K562 (cell line): ENCODE measurements at regions not wholly inside any gene's neighbourhood (a gene's known extent, or its start where the extent isn't known, plus 50 kb on each side); places are given as distances from the start of the nearest gene placed in this dataset.

Experiments
- ATAC-seq: fragments of 200-7000 bp; cut with Tn5 transposase; 3 replicates; pipeline ENCODE4 v1.9.1; 2020; ENCODE audit warnings: moderate library complexity
- BruUV-seq: library from RNA; stranded (reverse); fragments of 400-500 nt; replicated peaks from 2 replicates; lab custom pipeline; 2021; lab: Mats Ljungman, UMichigan
- CTCF ChIA-PET: fragments of 300-600 bp; formaldehyde crosslinking; extraction: SDS; loops from one replicate; lab custom pipeline; 2021; ENCODE audit warnings: low intra/inter-chr PET ratio; lab: Yijun Ruan, JAX
- POLR2A ChIA-PET: fragments of 300-600, 350-650 bp; sonication (Branson Sonifier 250); formaldehyde crosslinking; extraction: SDS; loops from one replicate; lab custom pipeline; 2021; ENCODE audit warnings: antibody characterized with exemption, inconsistent platforms; lab: Yijun Ruan, JAX
- DNase-seq, 4 experiments: peaks; one replicate each; pipeline versions ENCODE4 v3.0.0 to v3.0.0-alpha.2; 2011 to 2018; ENCODE audit warnings: low spot score in 3 of 4, mixed read lengths in 3 of 4; ENCODE audit errors: extremely low read depth in 1 of 4
- FAIRE-seq: peaks from 2 replicates; lab custom pipeline; 2011; peaks lifted over from hg19 to GRCh38; lab: Jason Lieb, UNC
- H2AFZ ChIP-seq: 2 replicates; pipeline ENCODE4 v1.6.0; 2011; ENCODE audit warnings: low read depth, low read length, control low read depth, inconsistent platforms
- H3K27ac ChIP-seq: fragments of 200-600 bp; 3 replicates; pipeline ENCODE4 v1.8.0; 2011; ENCODE audit warnings: low read depth, mild to moderate bottlenecking, control low read depth, inconsistent platforms, low read length, moderate library complexity, mixed read lengths; ENCODE audit errors: extremely low read depth
- H3K27me3 ChIP-seq, 2 experiments: fragments of 300-600 bp in 1 of 2; 2 replicates in 1 of 2; 3 replicates in 1 of 2; pipeline versions ENCODE4 v1.6.0 to v1.8.0; 2011; ENCODE audit warnings: inconsistent platforms in 2 of 2, low read length in 2 of 2, mild to moderate bottlenecking in 1 of 2, mixed read lengths in 1 of 2, moderate library complexity in 1 of 2; ENCODE audit not compliant: control insufficient read depth in 2 of 2, insufficient read depth in 2 of 2
- H3K36me3 ChIP-seq: fragments of 300-600 bp; 3 replicates; pipeline ENCODE4 v1.8.0; 2011; ENCODE audit warnings: mild to moderate bottlenecking, low read length, inconsistent platforms; ENCODE audit not compliant: control insufficient read depth, insufficient read depth
- H3K4me1 ChIP-seq, 2 experiments: fragments of 200-600 bp in 1 of 2; replicated peaks in 1 of 2; 2 replicates in 1 of 2; 3 replicates in 1 of 2; pipeline versions ENCODE4 v1.5.1 to v1.8.0; 2011; ENCODE audit warnings: inconsistent platforms in 2 of 2, low read length in 2 of 2, mild to moderate bottlenecking in 1 of 2, mixed read lengths in 1 of 2, moderate library complexity in 1 of 2; ENCODE audit not compliant: control insufficient read depth in 2 of 2, insufficient read depth in 2 of 2
- H3K4me2 ChIP-seq: 2 replicates; pipeline ENCODE4 v1.6.1; 2011; ENCODE audit warnings: low read length, control low read depth, inconsistent platforms, mixed read lengths; ENCODE audit not compliant: insufficient read depth
- H3K4me3 ChIP-seq: fragments of 200-600 bp; sonication (generic), shearing (Covaris generic); 2 replicates; pipeline ENCODE4 v1.5.1; 2016; ENCODE audit warnings: control low read depth, inconsistent platforms
- H3K79me2 ChIP-seq: fragments of 200-600 bp; 3 replicates; pipeline ENCODE4 v1.8.0; 2011; ENCODE audit warnings: low read length, inconsistent platforms; ENCODE audit not compliant: control insufficient read depth, insufficient read depth
- H3K9ac ChIP-seq, 2 experiments: 2 replicates each; pipeline versions ENCODE4 v1.6.0 to v1.6.1; 2011; ENCODE audit warnings: low read depth in 2 of 2, low read length in 2 of 2, control low read depth in 1 of 2, inconsistent platforms in 1 of 2, mild to moderate bottlenecking in 1 of 2, mixed read lengths in 1 of 2; ENCODE audit not compliant: insufficient read depth in 1 of 2
- H3K9me1 ChIP-seq: one replicate; pipeline ENCODE4 v1.6.0; 2011; ENCODE audit warnings: inconsistent platforms, mild to moderate bottlenecking, low read length, moderate library complexity; ENCODE audit not compliant: control insufficient read depth, insufficient read depth
- H3K9me3 ChIP-seq: replicated peaks from 2 replicates; pipeline ENCODE4 v1.5.1; 2011; ENCODE audit warnings: low read depth, low read length, inconsistent platforms; ENCODE audit not compliant: control insufficient read depth, insufficient read depth
- H4K20me1 ChIP-seq: replicated peaks from 2 replicates; pipeline ENCODE4 v1.6.1; 2011; ENCODE audit warnings: low read length, inconsistent platforms, mixed read lengths; ENCODE audit not compliant: control insufficient read depth, insufficient read depth
- CHD2 ChIP-seq: IDR thresholded peaks from 2 replicates; pipeline ENCODE4 v1.6.1; 2011; ENCODE audit warnings: low read depth, low read length
- GTF2E2 ChIP-seq: fragments of 200-800 bp; sonication (Bioruptor generic); IDR thresholded peaks from 2 replicates; pipeline ENCODE4 v1.6.1; 2016; ENCODE audit warnings: missing genetic modification characterization, missing compliant biosample characterization
- HEY1 ChIP-seq: fragments of 250-450 bp; sonication (Bioruptor Pico); IDR thresholded peaks from 2 replicates; pipeline ENCODE4 v1.5.0; 2020; ENCODE audit warnings: mild to moderate bottlenecking, moderate library complexity, borderline replicate concordance
- NCOA1 ChIP-seq: fragments of 450-650 bp; IDR thresholded peaks from 2 replicates; pipeline ENCODE4 v1.6.1; 2016; ENCODE audit warnings: low read depth
- NCOA4 ChIP-seq: fragments of 450-650 bp; IDR thresholded peaks from 2 replicates; pipeline ENCODE4 v1.6.1; 2018; ENCODE audit warnings: mild to moderate bottlenecking; ENCODE audit not compliant: partially characterized antibody
- NR2F6 ChIP-seq: fragments of 450-650 bp; formaldehyde crosslinking; IDR thresholded peaks from 2 replicates; pipeline ENCODE4 v1.4.0; 2020; ENCODE audit warnings: mild to moderate bottlenecking
- SMARCB1 ChIP-seq: IDR thresholded peaks from 2 replicates; pipeline ENCODE4 v1.6.1; 2011; ENCODE audit warnings: improper control_type of control experiment, low read depth; ENCODE audit not compliant: insufficient read length
- ZNF778 ChIP-seq: fragments of 450-650 bp; formaldehyde crosslinking; IDR thresholded peaks from 2 replicates; pipeline ENCODE4 v1.4.0; 2020; ENCODE audit warnings: mild to moderate bottlenecking, moderate library complexity
- ZSCAN32 ChIP-seq: fragments of 450-650 bp; formaldehyde crosslinking; IDR thresholded peaks from 2 replicates; pipeline ENCODE4 v1.4.0; 2020; ENCODE audit warnings: mild to moderate bottlenecking, moderate library complexity
- WGBS: fragments of 100-300 bp; shearing (Covaris generic); methylation state at CpG from one replicate; pipeline ENCODE4 v1.1.6; 2016; ENCODE audit warnings: low coverage, mixed read lengths; ENCODE audit not compliant: insufficient coverage; ENCODE audit errors: missing lambda C conversion rate; 5-methylcytosine and 5-hydroxymethylcytosine counted together
- in situ Hi-C: fragments of 300-500 bp; cut with MboI; formaldehyde crosslinking; loops from 4 replicates; pipeline ENCODE4 v1.15.0; 2018; ENCODE audit warnings: inconsistent platforms, mixed read lengths
- intact Hi-C: fragments of 100-400 bp; cut with micrococcal nuclease; formaldehyde crosslinking; loops from 2 replicates; pipeline ENCODE4 v1.14.2; 2022

DNA sequence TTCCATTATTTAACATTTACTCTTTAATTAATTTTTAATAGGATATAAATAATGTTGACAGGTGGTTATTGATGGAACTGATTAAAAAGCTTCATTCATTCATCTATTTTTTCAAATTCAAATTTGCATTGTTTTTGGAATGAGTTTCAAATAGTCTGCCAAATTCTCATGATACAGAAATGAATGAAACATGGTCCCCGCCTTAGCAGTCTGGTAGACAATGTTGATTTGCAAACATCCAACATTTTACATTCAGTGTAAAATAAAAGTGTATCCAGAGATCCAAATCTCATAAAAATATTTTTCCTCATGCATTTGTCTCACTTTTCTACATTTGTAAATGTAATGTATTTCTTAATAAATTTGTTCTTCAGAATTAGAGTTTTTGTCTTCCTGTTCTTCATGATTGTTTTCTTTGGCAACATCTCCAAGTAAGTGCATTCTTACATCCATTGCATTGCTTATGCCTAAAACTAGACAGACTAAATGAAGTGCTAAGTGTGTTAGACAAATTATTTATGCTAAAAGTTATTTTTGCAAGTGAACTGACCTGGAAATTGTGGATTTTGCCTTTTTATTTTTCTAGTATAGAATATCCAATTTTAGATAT lies 142.3 kb downstream of the PCDH18 start (continued):
- TF ChIP-seq ZNF778 (no peak), HEY1 (CRISPR knock-in tag) (no peak)

DNA sequence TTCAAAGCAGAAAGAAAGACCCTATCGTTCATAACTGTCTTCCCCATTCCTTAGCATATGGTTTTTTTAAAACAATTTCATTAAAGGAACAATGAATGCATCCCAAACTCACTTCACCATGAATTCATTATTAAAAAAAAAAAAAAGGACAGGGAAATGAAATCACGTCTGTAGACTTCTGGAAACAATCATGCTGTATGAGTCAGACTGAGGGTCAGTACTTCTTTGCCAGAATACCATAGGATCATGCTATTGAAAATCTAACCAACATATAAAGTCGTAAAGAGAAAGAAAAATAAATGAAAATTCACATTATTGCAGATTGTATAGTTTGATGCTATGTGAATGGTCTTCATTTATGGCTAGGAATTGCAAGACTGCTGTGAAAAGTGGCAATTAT lies 144.4 kb downstream of the PCDH18 start:
- BruUV-seq: no TSS peak
- intact Hi-C loops (no loop called here), in situ Hi-C loops (no loop called here)
- no peak overlapping the region for H3K4me2 ChIP-seq
- H3K4me1 ChIP-seq: no peaks in the 10 kb centered on the region
- TF ChIP-seq NCOA4: no peak
- no peak for TF ChIP-seq NR2F6 (CRISPR knock-in tag)
- no peak for TF ChIP-seq CHD2
- no peak for TF ChIP-seq GTF2E2 (tag)
- TF ChIP-seq NCOA1: no peak
- TF ChIP-seq SMARCB1: no peak
- no peak for TF ChIP-seq ZSCAN32 (CRISPR knock-in tag)
- H3K4me3 ChIP-seq: no peak overlapping the region
- WGBS: 0% methylated on average over 3 of the region's 3 CpGs
- ATAC-seq: no peak
- no peaks in the 10 kb centered on the region for H3K9me1 ChIP-seq
- H3K27ac ChIP-seq: no peak overlapping the region
- H3K79me2 ChIP-seq: no peaks in the 10 kb centered on the region
- no peaks in the 10 kb centered on the region for H3K36me3 ChIP-seq
- no peaks in the 10 kb centered on the region for H3K27me3 ChIP-seq
- no peaks in the 10 kb centered on the region for H4K20me1 ChIP-seq
- DNase-seq: no peak
- POLR2A ChIA-PET: no interaction called here
- CTCF ChIA-PET: no interaction called here
- no peak overlapping the region for H3K9ac ChIP-seq
- H3K9me3 ChIP-seq: no peaks in the 10 kb centered on the region
- H2AFZ ChIP-seq: no peak overlapping the region
- FAIRE-seq: no peak
